Effector memory CD8-positive, alpha-beta T cell (primary cell): ENCODE measurements at regions not wholly inside any gene's neighbourhood (a gene's known extent, or its start where the extent isn't known, plus 50 kb on each side); places are given as distances from the start of the nearest gene placed in this dataset.
"Not testable (repeated sequence)": the region's sequence is repeated elsewhere in the genome, so short reads cannot be mapped to it uniquely, and the experiment has no call there.

ENCODE experiments used
- ATAC-seq: fragments of 150-1000 bp; cut with Tn5 transposase; replicated peaks from 2 replicates; pipeline ENCODE4 v1.10.0; 2021; ENCODE audit warnings: mild to moderate bottlenecking, moderate library complexity
- DNase-seq, 3 experiments: peaks; one replicate each; pipeline ENCODE4 v3.0.0; 2021
- H3K27ac Mint-ChIP-seq, 2 donors: one replicate each; pipeline ENCODE4 v1.8.0; 2022; ENCODE audit warnings: mild to moderate bottlenecking in 2 of 2, mixed read lengths in 2 of 2, moderate library complexity in 2 of 2
- H3K27me3 Mint-ChIP-seq, 2 donors: one replicate each; pipeline ENCODE4 v1.8.0; 2022; ENCODE audit warnings: mixed read lengths in 2 of 2
- H3K36me3 Mint-ChIP-seq: one replicate; pipeline ENCODE4 v1.8.0; 2022; ENCODE audit warnings: mild to moderate bottlenecking, moderate library complexity, mixed read lengths; ENCODE audit not compliant: insufficient read depth
- H3K4me1 Mint-ChIP-seq, 2 donors: one replicate each; pipeline ENCODE4 v1.8.0; 2022; ENCODE audit warnings: low read depth in 2 of 2, mixed read lengths in 2 of 2
- H3K4me3 Mint-ChIP-seq, 2 donors: one replicate each; pipeline ENCODE4 v1.8.0; 2022; ENCODE audit warnings: mild to moderate bottlenecking in 2 of 2, mixed read lengths in 2 of 2, moderate library complexity in 2 of 2
- H3K9me3 Mint-ChIP-seq, 2 donors: one replicate each; pipeline ENCODE4 v1.8.0; 2022; ENCODE audit warnings: mixed read lengths in 2 of 2

GRCh38 chr12:114167431-114167830 lies 201.3 kb upstream of the RBM19 start:
- no peaks in the 10 kb centered on the region for H3K36me3 Mint-ChIP-seq
- no peak for DNase-seq
- no peaks in the 10 kb centered on the region for H3K4me1 Mint-ChIP-seq
- H3K4me3 Mint-ChIP-seq: no peak overlapping the region
- no peak for ATAC-seq
- H3K9me3 Mint-ChIP-seq: no peaks in the 10 kb centered on the region
- no peak overlapping the region for H3K27ac Mint-ChIP-seq
- no peaks in the 10 kb centered on the region for H3K27me3 Mint-ChIP-seq

GRCh38 chr12:114166362-114166761 lies 200.2 kb upstream of the RBM19 start:
- no peak for DNase-seq
- no peak overlapping the region for H3K4me3 Mint-ChIP-seq

GRCh38 chr12:114165921-114166320 lies 199.8 kb upstream of the RBM19 start:
- no peak for DNase-seq
- no peaks in the 10 kb centered on the region for H3K27me3 Mint-ChIP-seq
- no peaks in the 10 kb centered on the region for H3K9me3 Mint-ChIP-seq
- H3K36me3 Mint-ChIP-seq: no peaks in the 10 kb centered on the region
- no peaks in the 10 kb centered on the region for H3K4me1 Mint-ChIP-seq
- no peak for ATAC-seq
- H3K4me3 Mint-ChIP-seq: no peak overlapping the region
- H3K27ac Mint-ChIP-seq: no peak overlapping the region

More at GRCh38 chr12:114166362-114166761, 200.2 kb upstream of the RBM19 start:
- no peak overlapping the region for H3K27ac Mint-ChIP-seq
- no peaks in the 10 kb centered on the region for H3K4me1 Mint-ChIP-seq
- H3K27me3 Mint-ChIP-seq: no peaks in the 10 kb centered on the region
- no peaks in the 10 kb centered on the region for H3K36me3 Mint-ChIP-seq
- ATAC-seq: no peak
- H3K9me3 Mint-ChIP-seq: no peaks in the 10 kb centered on the region

- no peak overlapping the region for H3K4me3 Mint-ChIP-seq
- no peaks in the 10 kb centered on the region for H3K4me1 Mint-ChIP-seq
- H3K27ac Mint-ChIP-seq: no peak overlapping the region
- no peaks in the 10 kb centered on the region for H3K9me3 Mint-ChIP-seq
- H3K36me3 Mint-ChIP-seq: no peaks in the 10 kb centered on the region
- no peak for ATAC-seq
- H3K27me3 Mint-ChIP-seq: no peaks in the 10 kb centered on the region
- no peak for DNase-seq
These were observed 198.2 kb upstream of the RBM19 start for GRCh38 chr12:114164351-114164750.

GRCh38 chr12:114163771-114164170 lies 197.6 kb upstream of the RBM19 start:
- Mint-ChIP-seq H3K4me1 (no peaks in the 10 kb centered on the region), H3K27ac (no peak overlapping the region), H3K36me3 (no peaks in the 10 kb centered on the region), H3K9me3 (no peaks in the 10 kb centered on the region), H3K4me3 (no peak overlapping the region), H3K27me3 (no peaks in the 10 kb centered on the region)
- ATAC-seq (no peak), DNase-seq (no peak)

- no peak overlapping the region for H3K27ac Mint-ChIP-seq
- H3K36me3 Mint-ChIP-seq: no peaks in the 10 kb centered on the region
- no peaks in the 10 kb centered on the region for H3K27me3 Mint-ChIP-seq
- ATAC-seq (no peak), DNase-seq (no peak)
- H3K4me3 Mint-ChIP-seq: no peak overlapping the region
- no peaks in the 10 kb centered on the region for H3K9me3 Mint-ChIP-seq
- no peaks in the 10 kb centered on the region for H3K4me1 Mint-ChIP-seq
These were observed 194.3 kb upstream of the RBM19 start for GRCh38 chr12:114160445-114160844.

- DNase-seq: no peak
- Mint-ChIP-seq H3K36me3 (no peaks in the 10 kb centered on the region), H3K27ac (no peak overlapping the region)
These were observed 186.8 kb upstream of the RBM19 start for GRCh38 chr12:114152890-114153289.

GRCh38 chr12:114152066-114152465 lies 185.9 kb upstream of the RBM19 start:
- Mint-ChIP-seq H3K36me3 (no peaks in the 10 kb centered on the region), H3K27me3 (no peaks in the 10 kb centered on the region), H3K4me1 (no peaks in the 10 kb centered on the region), H3K9me3 (peaks cover 0 to 2% of the 10 kb centered on the region in 2 donors), H3K27ac (no peak overlapping the region), H3K4me3 (no peak overlapping the region)
- DNase-seq (no peak), ATAC-seq (no peak)

More at GRCh38 chr12:114152890-114153289, 186.8 kb upstream of the RBM19 start:
- no peak for ATAC-seq
- Mint-ChIP-seq H3K9me3 (peaks cover 0 to under 1% of the 10 kb centered on the region in 2 donors), H3K4me1 (no peaks in the 10 kb centered on the region), H3K27me3 (no peaks in the 10 kb centered on the region), H3K4me3 (no peak overlapping the region)

GRCh38 chr12:114150584-114150983 lies 184.5 kb upstream of the RBM19 start:
- not testable (repeated sequence) for DNase-seq, H3K9me3 Mint-ChIP-seq, H3K27me3 Mint-ChIP-seq, H3K4me1 Mint-ChIP-seq, ATAC-seq, H3K36me3 Mint-ChIP-seq, H3K4me3 Mint-ChIP-seq, H3K27ac Mint-ChIP-seq

GRCh38 chr12:114141921-114142564 lies 175.9 kb upstream of the RBM19 start:
- Mint-ChIP-seq H3K27me3 (no peaks in the 10 kb centered on the region), H3K27ac (no peak overlapping the region), H3K4me1 (no peaks in the 10 kb centered on the region), H3K9me3 (peaks cover 0 to 1% of the 10 kb centered on the region in 2 donors), H3K36me3 (no peaks in the 10 kb centered on the region), H3K4me3 (no peak overlapping the region)
- ATAC-seq: no peak
- no peak for DNase-seq

GRCh38 chr12:114140576-114140975 lies 174.5 kb upstream of the RBM19 start:
- no peak overlapping the region for H3K4me3 Mint-ChIP-seq
- H3K36me3 Mint-ChIP-seq: no peaks in the 10 kb centered on the region
- DNase-seq (no peak), ATAC-seq (no peak)
- H3K27ac Mint-ChIP-seq: no peak overlapping the region
- no peaks in the 10 kb centered on the region for H3K9me3 Mint-ChIP-seq
- H3K4me1 Mint-ChIP-seq: no peaks in the 10 kb centered on the region
- H3K27me3 Mint-ChIP-seq: no peaks in the 10 kb centered on the region

GRCh38 chr12:114136631-114137030 lies 170.5 kb upstream of the RBM19 start:
- Mint-ChIP-seq H3K4me1 (no peaks in the 10 kb centered on the region), H3K27me3 (no peaks in the 10 kb centered on the region), H3K36me3 (no peaks in the 10 kb centered on the region), H3K27ac (no peak overlapping the region), H3K4me3 (no peak overlapping the region), H3K9me3 (no peaks in the 10 kb centered on the region)
- DNase-seq (no peak), ATAC-seq (no peak)

GRCh38 chr12:114134922-114135321 lies 168.8 kb upstream of the RBM19 start:
- Mint-ChIP-seq H3K4me1 (no peaks in the 10 kb centered on the region), H3K36me3 (no peaks in the 10 kb centered on the region), H3K9me3 (no peaks in the 10 kb centered on the region), H3K4me3 (no peak overlapping the region), H3K27ac (no peak overlapping the region), H3K27me3 (no peaks in the 10 kb centered on the region)
- ATAC-seq (no peak), DNase-seq (no peak)

- no peak for DNase-seq
- Mint-ChIP-seq H3K4me3 (no peak overlapping the region), H3K4me1 (no peaks in the 10 kb centered on the region), H3K36me3 (no peaks in the 10 kb centered on the region), H3K9me3 (peaks cover 0 to 4% of the 10 kb centered on the region in 2 donors), H3K27ac (no peak overlapping the region), H3K27me3 (no peaks in the 10 kb centered on the region)
- no peak for ATAC-seq
These were observed 165.7 kb upstream of the RBM19 start for GRCh38 chr12:114131824-114132223.

- Mint-ChIP-seq H3K36me3 (no peaks in the 10 kb centered on the region), H3K4me1 (no peaks in the 10 kb centered on the region), H3K9me3 (no peaks in the 10 kb centered on the region), H3K27ac (no peak overlapping the region), H3K27me3 (no peaks in the 10 kb centered on the region), H3K4me3 (no peak overlapping the region)
- ATAC-seq (no peak), DNase-seq (no peak)
These were observed 157.0 kb upstream of the RBM19 start for GRCh38 chr12:114123108-114123507.
